GM12874 (cell line): ENCODE measurements at regions not wholly inside any gene's neighbourhood (a gene's known extent, or its start where the extent isn't known, plus 50 kb on each side); places are given as distances from the start of the nearest gene placed in this dataset.

Experiments
- CTCF ChIP-seq: IDR thresholded peaks from 2 replicates; pipeline ENCODE4 v1.5.1; 2011; ENCODE audit warnings: low read depth, mild to moderate bottlenecking, control low read depth, low read length, moderate library complexity; ENCODE audit not compliant: insufficient read depth

- no peak for TF ChIP-seq CTCF
These were observed 60.1 kb upstream of the WSB1 start for GRCh38 chr17:27233776-27234175.

- TF ChIP-seq CTCF: peak; percentile 74
These were observed 57.1 kb upstream of the WSB1 start for GRCh38 chr17:27236717-27237315.

- TF ChIP-seq CTCF: no peak
These were observed 56.0 kb upstream of the WSB1 start for GRCh38 chr17:27237890-27238289.

GRCh38 chr17:27239046-27239445 lies 54.9 kb upstream of the WSB1 start:
- TF ChIP-seq CTCF: no peak

- TF ChIP-seq CTCF: no peak
These were observed 54.3 kb upstream of the WSB1 start for GRCh38 chr17:27239584-27239983.

- no peak for TF ChIP-seq CTCF
These were observed 53.7 kb upstream of the WSB1 start for GRCh38 chr17:27240086-27240801.

- TF ChIP-seq CTCF: no peak
These were observed 53.1 kb upstream of the WSB1 start for GRCh38 chr17:27240802-27241155.
